ENCODE measurements at regions not wholly inside any gene's neighbourhood (a gene's known extent, or its start where the extent isn't known, plus 50 kb on each side); places are given as distances from the start of the nearest gene placed in this dataset.

DNA sequence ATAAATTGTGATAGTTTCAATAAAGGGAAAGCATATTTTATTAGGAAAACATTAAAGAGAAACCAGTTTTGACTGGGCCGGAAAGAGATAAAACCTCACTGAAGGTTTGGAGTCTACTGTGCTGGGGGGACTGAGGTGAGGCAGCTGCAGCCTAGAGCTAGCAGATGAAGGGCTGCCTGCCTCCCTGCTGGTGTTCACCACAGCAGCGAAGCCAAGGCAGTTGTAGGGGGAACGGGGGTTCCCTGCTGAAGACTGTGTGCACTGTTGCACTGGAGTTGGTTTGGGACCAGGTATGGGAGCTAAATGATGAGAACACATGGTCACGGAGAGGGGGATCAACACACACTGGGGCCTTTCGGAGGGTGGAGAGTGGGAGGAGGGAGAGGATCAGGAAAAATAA, 546.5 kb upstream of the SMIM31 start:
- peak overlapping the region; percentile 98 for H2BK12ac ChIP-seq (ENCODE audit: low read depth, low read length)
- 0 out of 2 replicates have a peak overlapping the region, but pooled peaks have one; percentile 58 for H2AFZ ChIP-seq (ENCODE audit: low read length)
- H3K9ac ChIP-seq (replicated peaks in 1 of 4; ENCODE audit: extremely low read depth in 1 of 4, low read depth in 3 of 4, low read length in 3 of 4): no peak overlapping the region
- H3K4me2 ChIP-seq (ENCODE audit: insufficient read depth in 1 of 2, low read depth in 2 of 2, low read length in 2 of 2): no peak overlapping the region
- H2BK20ac ChIP-seq (ENCODE audit: low read length): peak overlapping the region; percentile 87; the same call in 1 of the 2 replicates
- peak overlapping the region; percentile 77 for H4K91ac ChIP-seq (replicated peaks; ENCODE audit: insufficient read length, low read length)
- peak overlapping the region; percentile 21 for H4K5ac ChIP-seq (ENCODE audit: insufficient read length, low read depth, low read length)
- no peak overlapping the region for H3K4ac ChIP-seq (replicated peaks; ENCODE audit: insufficient read length, low read depth, low read length)
- H3K18ac ChIP-seq (ENCODE audit: extremely low read depth, low read length): 0 out of 2 replicates have a peak overlapping the region, but pooled peaks have one; percentile 48
- no peak overlapping the region for H4K8ac ChIP-seq (ENCODE audit: extremely low read depth, insufficient read depth, low read length)
- H3K14ac ChIP-seq (ENCODE audit: insufficient read length): no peak overlapping the region
- H3K27me3 ChIP-seq (replicated peaks in 1 of 4; ENCODE audit: control insufficient read depth in 3 of 4, extremely low read depth in 1 of 4, insufficient read depth in 3 of 4, low read length in 3 of 4): no peaks in the 10 kb centered on the region
- no peak for DNase-seq (ENCODE audit: low read depth in 1 of 2, low spot score in 2 of 2)
- no peak for FAIRE-seq
- H3K4me1 ChIP-seq (replicated peaks in 1 of 4; ENCODE audit: control insufficient read depth in 3 of 4, insufficient read depth in 4 of 4, low read length in 3 of 4): peaks cover 0 to 6% (median 1%) of the 10 kb centered on the region in 4 experiments; a peak in 2 of 7 replicates
- no peaks in the 10 kb centered on the region for H3K79me2 ChIP-seq (ENCODE audit: control insufficient read depth in 1 of 2, insufficient read depth in 2 of 2, low read length in 2 of 2)
- H3K56ac ChIP-seq (replicated peaks; ENCODE audit: insufficient read length, low read depth, low read length): no peak overlapping the region
- no peak overlapping the region for H3K27ac ChIP-seq (ENCODE audit: low read depth, low read length)
- no peaks in the 10 kb centered on the region for H3K23me2 ChIP-seq (ENCODE audit: low read depth, low read length)
- ChIA-PET POLR2A (ENCODE audit: partially characterized antibody) (no interaction called here), CTCF (ENCODE audit: partially characterized antibody) (interaction anchor here (1.0 to 1.1 kb wide), 2 partner anchors 9 to 537 kb away, joined by 3 read pairs; no protein-coding TSS in a partner anchor)
- H3K36me3 ChIP-seq (ENCODE audit: control insufficient read depth in 2 of 4, insufficient read depth in 4 of 4, low read length in 3 of 4): no peaks in the 10 kb centered on the region
- no peak overlapping the region for H2BK15ac ChIP-seq (ENCODE audit: low read length)
- WGBS, 2 experiments (ENCODE audit: extremely low coverage in 1 of 2, insufficient coverage in 1 of 2, insufficient read length in 1 of 2, insufficient replicate concordance in 2 of 2, low coverage in 1 of 2, low lambda C conversion rate in 2 of 2, missing lambda C conversion rate in 1 of 2): 91% methylated on average over 5 of the region's 5 CpGs; no CpG with 5 or more reads in 1 of the 2 experiments
- H3K4me3 ChIP-seq (ENCODE audit: extremely low read depth in 1 of 4, insufficient read depth in 2 of 4, low read depth in 3 of 4, low read length in 4 of 4): no peak overlapping the region
- H2BK120ac ChIP-seq (replicated peaks; ENCODE audit: low read depth, low read length): peak overlapping the region; percentile 47
- no peaks in the 10 kb centered on the region for H4K20me1 ChIP-seq (replicated peaks in 1 of 2; ENCODE audit: control insufficient read depth in 1 of 2, insufficient read depth in 2 of 2, low read length in 2 of 2)
- no peak overlapping the region for H2BK5ac ChIP-seq (ENCODE audit: low read depth, low read length)
- H3K23ac ChIP-seq (ENCODE audit: insufficient read length): no peak overlapping the region
- H3K9me3 ChIP-seq (ENCODE audit: insufficient read depth in 2 of 2, low read depth in 1 of 2, low read length in 1 of 2): no peaks in the 10 kb centered on the region
- H3K79me1 ChIP-seq (ENCODE audit: low read depth, low read length): no peaks in the 10 kb centered on the region
- H2AK5ac ChIP-seq (ENCODE audit: low read depth, low read length): no peak overlapping the region
- TF ChIP-seq BACH1 (IDR thresholded peaks at IDR 0.05; ENCODE audit: low read length) (no peak), RXRA (IDR thresholded peaks at IDR 0.05; ENCODE audit: insufficient read depth, low read depth, low read length) (no peak), GABPA (IDR thresholded peaks at IDR 0.05; ENCODE audit: borderline replicate concordance, insufficient read depth, low read length) (no peak), EP300 (IDR thresholded peaks at IDR 0.05; ENCODE audit: borderline replicate concordance in 1 of 2, low read depth in 2 of 2, low read length in 2 of 2) (no peak), JUN (IDR thresholded peaks at IDR 0.05; ENCODE audit: low read depth, low read length) (no peak), EGR1 (IDR thresholded peaks at IDR 0.05; ENCODE audit: borderline replicate concordance, low read depth, low read length) (no peak)
- TF ChIP-seq, protein P1, sequence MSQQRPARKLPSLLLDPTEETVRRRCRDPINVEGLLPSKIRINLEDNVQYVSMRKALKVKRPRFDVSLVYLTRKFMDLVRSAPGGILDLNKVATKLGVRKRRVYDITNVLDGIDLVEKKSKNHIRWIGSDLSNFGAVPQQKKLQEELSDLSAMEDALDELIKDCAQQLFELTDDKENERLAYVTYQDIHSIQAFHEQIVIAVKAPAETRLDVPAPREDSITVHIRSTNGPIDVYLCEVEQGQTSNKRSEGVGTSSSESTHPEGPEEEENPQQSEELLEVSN (IDR thresholded peaks at IDR 0.05): no peak
- TF ChIP-seq, protein P2, sequence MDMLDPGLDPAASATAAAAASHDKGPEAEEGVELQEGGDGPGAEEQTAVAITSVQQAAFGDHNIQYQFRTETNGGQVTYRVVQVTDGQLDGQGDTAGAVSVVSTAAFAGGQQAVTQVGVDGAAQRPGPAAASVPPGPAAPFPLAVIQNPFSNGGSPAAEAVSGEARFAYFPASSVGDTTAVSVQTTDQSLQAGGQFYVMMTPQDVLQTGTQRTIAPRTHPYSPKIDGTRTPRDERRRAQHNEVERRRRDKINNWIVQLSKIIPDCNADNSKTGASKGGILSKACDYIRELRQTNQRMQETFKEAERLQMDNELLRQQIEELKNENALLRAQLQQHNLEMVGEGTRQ (IDR thresholded peaks at IDR 0.05; ENCODE audit: low read length): no peak
- TF ChIP-seq, protein P3, sequence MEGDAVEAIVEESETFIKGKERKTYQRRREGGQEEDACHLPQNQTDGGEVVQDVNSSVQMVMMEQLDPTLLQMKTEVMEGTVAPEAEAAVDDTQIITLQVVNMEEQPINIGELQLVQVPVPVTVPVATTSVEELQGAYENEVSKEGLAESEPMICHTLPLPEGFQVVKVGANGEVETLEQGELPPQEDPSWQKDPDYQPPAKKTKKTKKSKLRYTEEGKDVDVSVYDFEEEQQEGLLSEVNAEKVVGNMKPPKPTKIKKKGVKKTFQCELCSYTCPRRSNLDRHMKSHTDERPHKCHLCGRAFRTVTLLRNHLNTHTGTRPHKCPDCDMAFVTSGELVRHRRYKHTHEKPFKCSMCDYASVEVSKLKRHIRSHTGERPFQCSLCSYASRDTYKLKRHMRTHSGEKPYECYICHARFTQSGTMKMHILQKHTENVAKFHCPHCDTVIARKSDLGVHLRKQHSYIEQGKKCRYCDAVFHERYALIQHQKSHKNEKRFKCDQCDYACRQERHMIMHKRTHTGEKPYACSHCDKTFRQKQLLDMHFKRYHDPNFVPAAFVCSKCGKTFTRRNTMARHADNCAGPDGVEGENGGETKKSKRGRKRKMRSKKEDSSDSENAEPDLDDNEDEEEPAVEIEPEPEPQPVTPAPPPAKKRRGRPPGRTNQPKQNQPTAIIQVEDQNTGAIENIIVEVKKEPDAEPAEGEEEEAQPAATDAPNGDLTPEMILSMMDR (IDR thresholded peaks at IDR 0.05; ENCODE audit: control extremely low read depth in 1 of 3, insufficient read depth in 1 of 3, low read depth in 1 of 3, low read length in 3 of 3): no peak

All from H1 (cell line).